Activated CD8-positive, alpha-beta memory T cell treated with anti-CD3 and anti-CD28 coated beads for 36 hours (primary cell): ENCODE measurements at regions not wholly inside any gene's neighbourhood (a gene's known extent, or its start where the extent isn't known, plus 50 kb on each side); places are given as distances from the start of the nearest gene placed in this dataset.

Experiments used
- CTCF ChIA-PET: fragments of 350-600 bp; sonication (Branson Sonifier 250); formaldehyde crosslinking; loops from one replicate; lab custom pipeline; 2021; ENCODE audit warnings: antibody characterized with exemption; lab: Charles Lee
- POLR2A ChIA-PET: fragments of 350-600 bp; sonication (Branson Sonifier 250); formaldehyde crosslinking; loops from one replicate; lab custom pipeline; 2021; ENCODE audit warnings: antibody characterized with exemption; lab: Charles Lee

DNA sequence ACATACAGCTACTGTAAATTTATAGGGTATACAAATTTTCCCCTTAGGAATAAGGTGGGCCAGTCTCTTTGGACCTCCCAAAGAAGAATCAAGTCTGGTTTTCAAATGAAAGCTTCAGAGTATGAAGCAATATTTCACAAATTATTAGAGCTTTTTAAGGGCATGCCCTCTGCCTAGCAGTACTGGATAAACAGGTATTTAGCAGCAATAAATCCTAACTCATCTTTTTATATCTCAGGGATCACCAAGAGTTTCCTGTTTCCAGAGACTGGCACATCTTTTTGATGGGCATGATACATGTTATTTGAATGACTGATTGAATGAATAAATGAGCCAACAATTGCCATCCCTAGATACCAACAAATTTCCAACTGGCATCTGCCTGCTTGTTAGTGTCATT, 190.4 kb downstream of the NRIP1 start:
- ChIA-PET POLR2A (no interaction called here), CTCF (interaction anchor here (1.0 kb wide), 1 partner anchor 10 kb away, joined by 4 read pairs; no protein-coding TSS in a partner anchor)

DNA sequence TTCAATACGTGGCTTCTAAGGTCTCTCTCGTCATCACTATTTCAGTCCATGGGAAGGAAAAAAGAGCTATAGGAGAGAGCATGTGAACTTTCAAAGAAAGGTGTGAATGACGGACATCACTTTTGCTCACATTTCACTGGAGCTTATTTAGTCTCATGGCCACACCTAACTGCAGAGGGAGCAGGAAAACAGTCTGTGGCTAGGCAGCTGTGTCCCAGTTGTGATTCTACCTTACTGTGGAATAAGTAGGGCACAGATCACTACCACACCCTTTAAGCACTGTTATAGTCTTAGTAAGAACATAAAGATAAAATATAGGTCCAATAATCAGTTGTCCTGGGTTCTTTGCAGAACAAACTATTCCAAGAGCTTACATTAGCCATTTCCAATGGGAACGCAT, 192.9 kb downstream of the NRIP1 start:
- POLR2A ChIA-PET: no interaction called here
- CTCF ChIA-PET: interaction anchor here (0.6 kb wide), 1 partner anchor 435 kb away, joined by 6 read pairs; no protein-coding TSS in a partner anchor

DNA sequence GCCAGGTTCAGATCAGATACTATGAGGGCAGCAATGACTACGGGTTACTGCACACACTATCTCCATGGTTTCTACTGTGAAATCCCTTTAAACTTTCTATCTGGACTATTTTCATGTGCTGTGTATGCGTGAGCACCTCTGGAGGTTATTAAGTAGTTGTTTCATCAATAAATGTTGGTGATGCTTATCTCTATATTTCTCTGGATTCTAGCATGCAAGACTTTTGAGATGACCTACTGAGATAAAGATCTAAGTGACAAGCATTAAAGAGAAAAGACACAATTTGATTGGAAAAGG, 194.0 kb downstream of the NRIP1 start:
- CTCF ChIA-PET: no interaction called here
- POLR2A ChIA-PET: no interaction called here

DNA sequence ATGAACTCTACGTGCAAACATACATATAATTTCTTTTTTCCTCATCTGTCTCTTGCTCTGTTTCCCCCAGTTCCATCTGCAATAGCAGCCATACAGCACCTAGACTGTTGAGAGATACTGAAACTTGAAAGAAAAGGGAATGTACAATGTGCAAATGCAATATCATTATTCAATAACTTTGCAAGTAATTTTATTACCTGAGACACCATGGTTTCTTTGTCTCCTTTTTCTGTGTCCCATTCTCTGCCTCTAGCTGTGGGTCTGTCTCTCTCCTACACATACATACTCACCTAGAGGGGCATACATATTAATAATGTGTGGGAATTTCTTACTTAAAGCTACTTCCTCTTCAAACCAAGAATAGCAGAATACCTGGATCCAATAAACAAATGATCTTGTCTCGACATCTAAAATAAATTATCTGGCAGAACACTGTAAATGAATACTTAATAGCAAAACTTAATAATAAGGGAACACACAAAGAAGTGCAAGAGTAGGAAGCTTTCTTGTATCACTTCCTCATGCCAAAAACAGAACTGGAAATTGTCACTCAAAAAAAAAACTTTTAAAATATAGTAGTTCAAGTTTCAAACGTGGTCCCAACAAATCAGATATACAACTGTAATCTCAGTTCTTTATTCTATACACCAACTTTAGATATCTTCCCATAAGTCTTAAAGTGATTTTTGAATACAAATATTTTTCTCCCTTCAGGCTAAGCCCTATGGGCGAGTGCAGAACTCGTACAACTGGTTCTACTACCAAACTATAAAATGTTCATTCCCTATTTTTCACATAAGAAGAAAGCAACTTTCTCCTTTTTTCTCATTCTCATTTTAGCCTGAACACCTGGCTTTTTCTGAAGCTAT, 194.6 kb downstream of the NRIP1 start:
- ChIA-PET POLR2A (no interaction called here), CTCF (no interaction called here)

DNA sequence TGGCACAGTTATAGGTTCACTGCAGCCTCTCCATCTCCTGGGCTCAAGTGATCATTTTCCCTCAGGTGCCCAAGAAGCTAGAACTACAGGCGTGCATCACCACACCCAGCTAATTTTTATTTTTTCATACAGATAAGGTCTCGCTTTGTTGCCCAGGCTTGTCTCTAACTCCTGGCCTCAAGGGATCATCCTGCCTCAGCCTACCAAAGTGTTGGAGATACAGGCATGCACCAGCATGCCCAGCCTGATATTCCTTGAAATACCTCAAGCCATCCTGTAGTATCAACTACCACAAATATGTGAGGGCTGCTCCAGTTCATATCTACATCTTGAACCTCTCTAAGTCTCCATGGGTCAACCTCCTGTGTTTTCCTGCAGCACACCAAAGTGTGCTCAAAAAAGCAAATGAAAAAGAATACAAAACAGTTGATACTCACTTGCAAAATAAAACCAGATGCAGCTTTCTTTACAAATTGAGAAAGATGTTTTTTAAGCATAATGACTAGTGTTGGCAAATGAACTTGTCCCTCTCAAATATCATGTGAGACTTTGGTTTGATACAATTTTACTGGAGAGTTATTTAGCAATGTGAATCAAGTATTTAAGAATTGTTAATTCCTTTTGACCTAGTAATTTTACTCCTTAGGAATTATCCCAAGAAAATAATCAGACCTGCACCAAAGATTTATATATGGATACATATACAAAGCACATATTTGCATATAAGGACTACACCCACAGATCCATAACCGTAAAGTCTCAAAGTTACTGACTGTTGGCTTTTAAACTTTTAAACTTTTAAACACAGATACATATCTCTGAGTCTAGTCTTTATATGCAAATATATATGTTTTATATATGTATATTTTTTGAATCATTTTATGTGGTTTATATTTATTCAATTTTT, 197.7 kb downstream of the NRIP1 start:
- POLR2A ChIA-PET: no interaction called here
- CTCF ChIA-PET: no interaction called here

DNA sequence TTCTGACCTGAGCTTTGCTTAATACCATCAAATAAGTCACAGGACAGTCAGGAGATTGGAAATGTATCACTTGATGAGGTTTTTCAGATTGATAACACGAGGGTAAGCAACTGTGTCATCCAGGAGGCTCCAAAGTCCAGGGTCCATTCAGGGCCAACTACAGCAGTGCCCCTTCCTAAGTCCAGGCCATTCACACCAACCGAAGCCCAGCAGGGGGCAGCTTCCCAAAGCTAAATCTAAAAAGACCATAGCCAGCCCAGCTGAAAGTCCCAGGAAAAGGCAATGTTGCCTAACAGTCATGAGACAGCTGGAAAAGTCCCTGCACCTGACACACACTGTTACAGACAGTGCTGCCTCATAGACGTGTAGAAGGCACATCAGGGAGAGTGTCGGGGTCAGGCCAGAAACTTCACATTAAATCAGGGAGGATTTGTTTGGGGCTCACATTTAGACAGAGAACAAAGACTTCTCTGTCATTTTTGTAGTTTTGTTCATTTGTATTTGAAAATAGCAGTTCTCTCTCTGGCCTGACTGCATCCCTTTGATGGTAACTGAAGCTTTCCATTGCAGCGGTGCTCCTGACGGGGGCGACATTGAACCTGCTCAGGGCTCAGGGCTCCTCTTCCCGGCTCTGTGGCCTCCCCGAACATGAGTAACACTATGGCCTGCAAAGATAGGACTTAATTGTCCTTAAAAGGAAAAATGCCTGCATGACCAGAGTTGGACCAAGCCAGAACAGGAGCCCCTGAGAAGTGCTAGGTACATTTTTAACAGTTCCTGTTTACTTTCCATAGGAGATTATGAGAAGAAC, 200.4 kb downstream of the NRIP1 start:
- POLR2A ChIA-PET: no interaction called here
- CTCF ChIA-PET: interaction anchor here (0.6 to 1.1 kb wide), 2 partner anchors 10 to 615 kb away, joined by 4 read pairs; no protein-coding TSS in a partner anchor

DNA sequence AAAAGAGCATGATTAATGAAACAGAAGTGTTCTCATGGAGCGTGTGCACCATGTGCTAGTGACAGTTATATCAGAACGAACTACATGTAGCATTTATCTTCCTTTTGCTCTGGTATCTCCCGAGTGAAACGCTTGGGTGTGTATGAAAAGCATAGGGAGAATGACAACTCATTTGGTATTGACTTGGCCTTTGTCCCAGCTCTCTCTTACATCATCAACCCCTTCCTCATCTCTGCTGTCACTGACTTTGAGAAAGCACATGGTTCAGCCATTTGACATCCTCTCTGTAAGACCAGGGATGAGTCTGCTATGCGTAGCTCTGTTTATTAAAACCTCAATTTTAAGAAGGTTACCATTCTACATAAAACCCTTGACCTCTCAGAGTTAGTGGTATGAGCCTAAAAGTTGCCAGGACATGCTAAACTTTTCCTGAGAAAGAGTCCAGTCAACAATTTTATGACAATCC, 201.0 kb downstream of the NRIP1 start:
- ChIA-PET CTCF (interaction anchor here (1.1 kb wide), 1 partner anchor 615 kb away, joined by 4 read pairs; no protein-coding TSS in a partner anchor), POLR2A (no interaction called here)

DNA sequence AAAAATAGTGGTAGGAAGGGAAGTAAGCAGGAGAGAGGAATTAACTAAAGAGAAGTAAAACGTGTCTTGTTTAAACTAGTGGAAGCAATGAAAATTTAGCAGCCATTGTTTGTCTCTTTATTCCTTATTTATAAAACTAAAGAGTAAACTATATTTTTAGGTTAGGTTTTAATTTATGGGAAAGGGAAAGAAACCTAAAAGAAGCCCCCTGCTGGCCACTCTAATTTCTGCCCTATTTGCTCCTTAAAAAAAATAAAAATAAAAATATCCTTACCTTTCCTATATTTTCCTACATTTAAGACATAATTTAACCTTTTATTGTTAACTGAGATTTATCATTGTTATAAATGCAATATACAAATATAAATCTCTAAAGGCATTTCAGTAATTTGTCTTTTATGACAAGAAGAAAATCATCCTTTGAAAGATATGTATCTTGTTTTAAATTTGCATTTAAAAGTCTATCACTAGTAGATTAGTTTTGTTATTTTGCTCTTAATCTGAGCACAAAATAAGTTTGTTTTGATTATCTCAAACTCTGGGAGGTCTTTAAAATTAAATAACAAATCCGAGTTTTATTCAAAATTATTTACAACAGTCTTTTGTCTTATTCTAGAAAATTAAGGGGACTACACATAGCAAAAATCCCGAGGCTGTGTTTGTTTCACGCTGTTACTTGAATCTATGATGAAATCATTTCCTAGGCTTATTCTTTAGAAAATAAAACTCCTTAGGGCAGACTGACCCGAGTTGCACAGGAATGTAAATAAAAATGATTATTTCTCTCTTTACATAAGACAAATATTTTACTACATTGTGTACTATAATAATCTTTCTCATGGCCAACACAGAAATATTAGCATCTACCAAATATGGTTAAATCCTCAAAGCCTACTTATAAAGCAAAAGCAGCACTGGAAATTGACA, 201.7 kb downstream of the NRIP1 start:
- CTCF ChIA-PET: no interaction called here
- POLR2A ChIA-PET: no interaction called here

DNA sequence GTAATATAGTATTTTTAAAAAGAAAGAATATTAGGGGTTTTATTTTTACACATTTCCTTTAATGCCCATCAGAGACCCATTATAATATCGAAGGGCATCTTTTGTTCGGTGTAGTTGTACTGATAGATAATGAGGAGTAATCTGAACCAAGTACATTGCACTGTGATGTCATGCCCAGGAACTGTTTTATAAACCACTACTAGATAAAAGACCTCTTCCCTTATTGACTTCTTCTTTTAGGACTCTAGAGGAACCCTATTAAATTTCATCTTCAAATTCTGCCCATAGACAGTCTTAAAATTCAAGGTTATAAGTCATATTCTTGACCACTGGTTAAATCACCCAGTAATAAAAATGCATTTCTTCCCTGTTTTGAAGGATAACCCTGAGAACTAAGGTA, 206.5 kb downstream of the NRIP1 start:
- CTCF ChIA-PET: no interaction called here
- POLR2A ChIA-PET: no interaction called here

DNA sequence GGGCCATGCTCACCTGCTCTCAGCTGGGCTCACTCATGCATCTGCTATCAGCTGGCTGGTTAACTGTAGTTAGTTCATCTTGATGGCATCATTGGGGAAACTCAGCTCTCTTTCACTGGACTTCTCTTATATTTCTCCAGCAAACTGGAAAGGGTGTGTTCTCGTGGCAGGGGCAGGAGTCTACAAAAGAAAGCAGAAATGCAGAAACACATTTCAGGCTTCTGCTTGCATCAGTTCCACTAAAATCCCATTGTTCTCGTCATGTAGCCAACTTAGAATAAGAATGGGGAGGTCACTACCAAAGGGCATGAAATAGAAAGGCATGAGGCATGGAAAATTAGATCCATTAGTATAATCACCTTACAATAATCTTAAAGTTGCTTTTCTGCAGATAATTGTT, 207.3 kb downstream of the NRIP1 start:
- POLR2A ChIA-PET: no interaction called here
- CTCF ChIA-PET: no interaction called here

DNA sequence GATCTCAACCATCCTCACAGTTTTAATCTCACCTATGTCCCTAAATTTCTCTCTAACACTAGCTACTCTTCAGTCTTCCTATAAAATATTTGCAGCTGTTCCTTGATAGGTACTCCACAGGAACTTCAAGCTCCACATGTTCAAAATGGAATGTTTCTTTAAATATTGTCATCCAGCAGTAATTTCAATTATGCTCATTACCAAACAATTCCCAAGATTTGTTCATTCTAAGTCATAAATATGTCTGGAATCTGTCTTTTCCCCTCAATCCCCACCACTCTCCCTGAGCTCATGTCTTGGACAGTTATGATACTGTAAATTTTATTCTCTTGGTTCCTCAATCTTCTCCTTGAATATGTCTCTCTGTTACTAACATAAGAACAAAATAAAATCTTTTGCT, 214.4 kb downstream of the NRIP1 start:
- CTCF ChIA-PET: no interaction called here
- POLR2A ChIA-PET: no interaction called here

DNA sequence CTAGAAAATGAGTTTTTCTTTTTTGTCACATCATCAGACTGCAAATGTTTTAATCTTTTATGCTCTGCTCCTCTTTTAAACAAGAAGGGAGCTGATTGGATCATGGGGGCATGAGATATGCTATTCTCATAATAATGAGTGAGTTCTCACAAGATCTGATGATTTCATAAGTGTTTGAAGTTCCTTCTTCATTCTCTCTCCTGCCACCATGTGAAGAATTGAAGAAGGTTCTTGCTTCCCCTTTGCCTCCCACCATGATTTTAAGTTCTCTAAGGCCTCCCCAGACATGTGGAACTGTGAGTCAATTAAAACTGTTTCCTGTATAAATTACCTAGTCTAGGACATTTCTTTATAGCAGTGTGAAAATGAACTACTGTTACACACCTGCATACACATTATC, 218.2 kb downstream of the NRIP1 start:
- ChIA-PET CTCF (no interaction called here), POLR2A (no interaction called here)

DNA sequence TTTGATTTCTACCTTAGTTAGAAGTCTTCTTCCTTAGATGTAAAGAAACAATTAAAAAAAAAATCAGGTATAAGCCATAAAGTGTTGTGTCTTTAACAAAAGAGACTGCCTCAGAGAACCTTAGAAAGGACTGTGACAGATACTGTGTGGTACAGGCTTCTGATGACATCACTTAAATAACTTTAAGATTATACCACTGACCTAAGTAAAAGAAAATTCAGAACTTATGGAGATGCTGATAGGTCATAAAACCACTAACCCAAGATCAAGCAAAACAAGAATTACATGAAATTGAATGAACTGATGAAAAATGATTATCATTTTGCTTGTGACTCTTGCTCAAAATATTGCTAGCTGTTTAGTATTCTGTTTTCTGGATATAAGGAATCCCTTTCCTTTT, 220.8 kb downstream of the NRIP1 start:
- CTCF ChIA-PET: no interaction called here
- POLR2A ChIA-PET: no interaction called here

DNA sequence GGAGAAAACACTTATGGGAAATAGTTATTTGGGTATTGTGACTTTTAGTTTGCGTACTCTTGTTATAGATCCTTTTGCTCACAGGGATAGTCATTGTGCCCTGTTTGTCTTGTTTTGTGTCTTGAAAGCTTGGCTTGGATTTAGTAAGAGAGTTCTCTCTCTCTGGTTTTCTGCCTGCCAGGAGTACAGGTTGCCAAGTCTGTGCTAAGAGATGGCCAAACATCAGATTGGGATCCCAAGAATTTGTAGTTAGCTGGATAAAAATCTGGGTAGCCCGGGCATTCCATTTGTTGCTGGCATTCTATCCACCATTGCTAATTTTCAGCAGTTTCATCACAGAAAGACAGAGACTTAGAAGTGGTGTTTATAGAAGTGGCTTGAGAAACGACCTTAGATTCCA, 222.2 kb downstream of the NRIP1 start:
- ChIA-PET CTCF (no interaction called here), POLR2A (no interaction called here)

DNA sequence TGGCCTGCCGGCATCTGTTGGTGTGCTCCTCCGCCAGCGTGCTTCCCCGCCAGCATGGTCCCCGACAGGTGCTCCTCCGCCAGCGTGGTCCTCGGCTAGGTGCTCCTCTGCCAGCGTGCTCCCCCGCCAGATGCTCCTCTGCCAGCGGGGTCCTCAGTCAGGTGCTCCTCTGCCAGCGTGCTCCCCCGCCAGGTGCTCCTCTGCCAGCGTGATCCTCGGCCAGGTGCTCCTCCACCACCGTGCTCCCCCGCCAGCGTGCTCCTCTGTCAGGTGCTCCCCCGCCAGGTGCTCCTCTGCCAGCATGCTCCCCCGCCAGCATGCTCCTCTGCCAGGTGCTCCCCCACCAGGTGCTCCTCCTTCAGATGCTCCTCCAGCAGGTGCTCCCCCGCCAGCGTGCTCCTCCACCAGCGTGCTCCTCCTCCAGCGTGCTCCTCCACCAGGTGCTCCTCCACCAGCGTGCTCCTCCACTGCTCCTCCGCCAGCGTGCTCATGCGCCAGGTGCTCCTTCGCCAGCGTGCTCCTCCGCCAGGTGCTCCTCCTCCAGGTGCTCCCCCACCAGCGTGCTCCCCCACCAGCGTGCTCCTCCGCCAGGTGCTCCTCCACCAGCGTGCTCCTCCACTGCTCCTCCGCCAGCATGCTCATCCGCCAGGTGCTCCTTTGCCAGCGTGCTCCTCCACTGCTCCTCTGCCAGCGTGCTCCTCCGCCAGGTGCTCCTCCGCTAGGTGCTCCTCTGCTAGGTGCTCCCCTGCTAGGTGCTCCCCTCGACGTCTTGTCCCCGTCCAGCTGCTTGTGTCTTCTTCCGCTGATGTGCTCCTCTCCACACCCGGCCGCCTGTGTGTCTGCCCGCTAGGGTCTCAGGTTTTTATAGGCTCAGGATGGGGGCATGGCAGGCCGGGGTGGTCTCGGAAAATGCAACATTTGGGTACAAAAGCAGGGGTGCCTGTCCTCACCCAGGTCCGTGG, 223.0 kb downstream of the NRIP1 start:
- ChIA-PET CTCF (no interaction called here), POLR2A (no interaction called here)

DNA sequence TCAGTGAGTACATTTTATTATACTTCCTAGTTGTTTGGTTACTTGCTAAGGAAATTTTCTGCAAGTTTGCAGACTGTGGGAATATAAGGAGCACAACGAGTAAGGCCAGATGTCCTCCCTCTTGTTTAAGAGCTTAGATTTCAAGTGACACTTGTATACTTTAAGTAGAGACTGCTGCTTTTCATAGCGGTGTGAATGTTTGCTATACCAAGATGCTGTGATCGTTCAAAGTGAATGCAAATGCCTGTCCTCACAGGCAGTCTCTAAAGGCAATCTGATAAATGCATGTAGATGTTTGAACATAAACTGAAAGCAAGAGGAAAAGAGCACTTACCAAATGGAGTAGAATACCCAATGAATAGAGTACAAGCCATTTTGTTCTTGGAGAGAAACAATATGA, 226.4 kb downstream of the NRIP1 start:
- CTCF ChIA-PET: no interaction called here
- POLR2A ChIA-PET: no interaction called here

DNA sequence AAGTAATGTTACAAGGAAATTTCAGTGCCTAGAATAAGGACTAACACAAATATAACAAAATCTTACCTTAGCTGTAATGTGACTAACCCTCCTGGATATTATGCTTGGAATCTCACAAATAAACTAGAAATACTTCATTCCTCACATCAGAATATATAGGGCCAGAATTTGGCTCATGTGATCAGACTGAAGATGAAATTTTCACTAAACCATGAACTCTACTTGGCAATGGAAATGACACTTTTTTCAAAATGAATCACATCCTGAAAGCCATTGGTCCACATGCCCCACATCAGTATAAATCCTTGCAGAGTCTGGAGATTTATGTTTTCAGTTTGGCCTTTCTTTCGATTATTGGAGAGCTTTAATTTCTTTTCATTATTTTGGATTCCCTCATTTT, 227.8 kb downstream of the NRIP1 start:
- ChIA-PET CTCF (no interaction called here), POLR2A (no interaction called here)
